Lung microvascular endothelial cell (primary cell): ENCODE measurements at regions not wholly inside any gene's neighbourhood (a gene's known extent, or its start where the extent isn't known, plus 50 kb on each side); places are given as distances from the start of the nearest gene placed in this dataset.

ENCODE experiments used
- DNase-seq, 2 donors: peaks; one replicate each; pipeline versions ENCODE4 v3.0.0 to v3.0.0-alpha.2; 2010; ENCODE audit warnings: low read depth in 2 of 2

- no peak for DNase-seq
Measured at GRCh38 chr9:80085668-80086067, 513.9 kb downstream of the TLE4 start.

- DNase-seq = no peak
Measured at GRCh38 chr9:80082213-80082612, 510.4 kb downstream of the TLE4 start.

GRCh38 chr9:80078826-80079225 is 507.1 kb downstream of the TLE4 start:
- no peak for DNase-seq

GRCh38 chr9:80077059-80077458 is 505.3 kb downstream of the TLE4 start:
- DNase-seq = no peak

GRCh38 chr9:80076162-80076561 is 504.4 kb downstream of the TLE4 start:
- DNase-seq = no peak

- no peak for DNase-seq
Measured at GRCh38 chr9:80074439-80074838, 502.7 kb downstream of the TLE4 start.

GRCh38 chr9:80072451-80072850 is 500.7 kb downstream of the TLE4 start:
- no peak for DNase-seq

- DNase-seq = no peak
Measured at GRCh38 chr9:80070071-80070742, 498.4 kb downstream of the TLE4 start.

GRCh38 chr9:80066931-80067330 is 495.2 kb downstream of the TLE4 start:
- no peak for DNase-seq

- DNase-seq = no peak
Measured at GRCh38 chr9:80062567-80062966, 490.8 kb downstream of the TLE4 start.

- DNase-seq = no peak
Measured at GRCh38 chr9:80061940-80062339, 490.2 kb downstream of the TLE4 start.

- DNase-seq = no peak
Measured at GRCh38 chr9:80061096-80061495, 489.3 kb downstream of the TLE4 start.

- no peak for DNase-seq
Measured at GRCh38 chr9:80059979-80060378, 488.2 kb downstream of the TLE4 start.

- no peak for DNase-seq
Measured at GRCh38 chr9:80059191-80059590, 487.4 kb downstream of the TLE4 start.

GRCh38 chr9:80052830-80053229 is 481.1 kb downstream of the TLE4 start:
- DNase-seq = no peak

GRCh38 chr9:80049096-80049782 is 477.5 kb downstream of the TLE4 start:
- no peak for DNase-seq

GRCh38 chr9:80046481-80046880 is 474.7 kb downstream of the TLE4 start:
- DNase-seq = no peak

- DNase-seq = no peak
Measured at GRCh38 chr9:80041821-80042220, 470.1 kb downstream of the TLE4 start.

GRCh38 chr9:80040457-80040856 is 468.7 kb downstream of the TLE4 start:
- DNase-seq = no peak

GRCh38 chr9:80030801-80031200 is 459.0 kb downstream of the TLE4 start:
- DNase-seq = no peak

GRCh38 chr9:80028501-80028900 is 456.7 kb downstream of the TLE4 start:
- DNase-seq = no peak

- DNase-seq = no peak
Measured at GRCh38 chr9:80025796-80026520, 454.2 kb downstream of the TLE4 start.

- DNase-seq = no peak
Measured at GRCh38 chr9:80025131-80025530, 453.4 kb downstream of the TLE4 start.
